ENCODE measurements at regions not wholly inside any gene's neighbourhood (a gene's known extent, or its start where the extent isn't known, plus 50 kb on each side); places are given as distances from the start of the nearest gene placed in this dataset.

- TF ChIP-seq CTCF (IDR thresholded peaks at IDR 0.05; ENCODE audit: low read depth, low read length) (no peak), EZH2phosphoT487 (IDR thresholded peaks at IDR 0.05; ENCODE audit: low read depth) (no peak)
Observed at GRCh38 chr3:3464131-3464530, 284.6 kb upstream of the CRBN start.
